Adrenal gland (tissue), 5 donors: ENCODE measurements at regions not wholly inside any gene's neighbourhood (a gene's known extent, or its start where the extent isn't known, plus 50 kb on each side); places are given as distances from the start of the nearest gene placed in this dataset.
"Not testable (repeated sequence)": the region's sequence is repeated elsewhere in the genome, so short reads cannot be mapped to it uniquely, and the experiment has no call there.

Experiments
- CTCF ChIP-seq, 6 experiments: fragments of 450-650 bp in 4 of 6; fragments of 200-600 bp in 2 of 6; sonication (generic) in 1 of 6; IDR thresholded peaks; 1 replicate in 5 of 6; 2 replicates in 1 of 6; pipeline versions ENCODE4 v1.5.1 to v1.8.0; 2016 to 2021; ENCODE audit warnings: antibody characterized with exemption in 6 of 6, mild to moderate bottlenecking in 2 of 6, moderate library complexity in 1 of 6
- POLR2A ChIP-seq, 2 donors: fragments of 450-650 bp; IDR thresholded peaks; one replicate each; pipeline ENCODE4 v1.6.1; 2017; ENCODE audit warnings: antibody characterized with exemption in 2 of 2, mild to moderate bottlenecking in 2 of 2, moderate library complexity in 1 of 2
- donor health status: DM: no; HTN: no; CAD: no.

DNA sequence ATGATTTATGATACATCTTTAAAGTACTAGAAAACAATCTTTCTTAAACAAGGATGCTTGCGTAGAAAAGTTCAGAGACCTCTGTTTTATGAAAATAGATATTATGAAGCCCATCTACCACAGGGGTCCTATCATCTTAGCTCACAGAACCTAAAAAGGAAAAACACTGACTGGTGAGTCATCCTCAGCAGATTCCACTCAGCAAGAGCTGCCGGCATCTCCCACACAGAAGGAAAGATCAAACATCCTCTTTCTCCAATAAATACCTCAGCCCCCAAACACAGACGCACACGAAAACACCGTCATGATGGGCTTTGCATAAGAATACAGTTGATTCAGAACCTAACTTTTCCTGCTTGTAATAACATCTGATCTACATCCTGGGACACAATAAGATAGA lies 122.7 kb downstream of the PWWP3B start:
- not testable (repeated sequence) for TF ChIP-seq CTCF, POLR2A (IDR thresholded peaks at IDR 0.05)
